ENCODE measurements at regions not wholly inside any gene's neighbourhood (a gene's known extent, or its start where the extent isn't known, plus 50 kb on each side); places are given as distances from the start of the nearest gene placed in this dataset.
"Not testable (repeated sequence)": the region's sequence is repeated elsewhere in the genome, so short reads cannot be mapped to it uniquely, and the experiment has no call there.

- no peak for DNase-seq (ENCODE audit: low read depth)
- no peak overlapping the region for H3K4me3 ChIP-seq (ENCODE audit: low read depth, low read length)
- TF ChIP-seq CTCF (IDR thresholded peaks at IDR 0.05; ENCODE audit: insufficient read depth, low read depth, low read length): no peak
These were observed 65.1 kb upstream of the SERBP1 start for GRCh38 chr1:67495327-67495726.

GRCh38 chr1:67496329-67496728 is 66.1 kb upstream of the SERBP1 start:
- TF ChIP-seq CTCF (IDR thresholded peaks at IDR 0.05; ENCODE audit: insufficient read depth, low read depth, low read length): no peak
- H3K4me3 ChIP-seq (ENCODE audit: low read depth, low read length): no peak overlapping the region
- DNase-seq (ENCODE audit: low read depth): no peak

GRCh38 chr1:67500413-67500959 is 70.3 kb upstream of the SERBP1 start:
- no peak overlapping the region for H3K4me3 ChIP-seq (ENCODE audit: low read depth, low read length)
- peak; percentile 77 for DNase-seq (ENCODE audit: low read depth)
- TF ChIP-seq CTCF (IDR thresholded peaks at IDR 0.05; ENCODE audit: insufficient read depth, low read depth, low read length): peak; percentile 99

GRCh38 chr1:67503974-67504373 is 73.8 kb upstream of the SERBP1 start:
- H3K4me3 ChIP-seq (ENCODE audit: low read depth, low read length): no peak overlapping the region
- TF ChIP-seq CTCF (IDR thresholded peaks at IDR 0.05; ENCODE audit: insufficient read depth, low read depth, low read length): no peak
- no peak for DNase-seq (ENCODE audit: low read depth)

- H3K4me3 ChIP-seq (ENCODE audit: low read depth, low read length); DNase-seq (ENCODE audit: low read depth): not testable (repeated sequence)
These were observed 83.4 kb upstream of the SERBP1 start for GRCh38 chr1:67513392-67514294.

- TF ChIP-seq CTCF (IDR thresholded peaks at IDR 0.05; ENCODE audit: insufficient read depth, low read depth, low read length): no peak
- H3K4me3 ChIP-seq (ENCODE audit: low read depth, low read length): no peak overlapping the region
- DNase-seq (ENCODE audit: low read depth): no peak
These were observed 84.1 kb upstream of the SERBP1 start for GRCh38 chr1:67514300-67514699.

- no peak overlapping the region for H3K4me3 ChIP-seq (ENCODE audit: low read depth, low read length)
- DNase-seq (ENCODE audit: low read depth): no peak
- no peak for TF ChIP-seq CTCF (IDR thresholded peaks at IDR 0.05; ENCODE audit: insufficient read depth, low read depth, low read length)
These were observed 84.6 kb upstream of the SERBP1 start for GRCh38 chr1:67514786-67515185.
